HG02870 (cell line): ENCODE measurements at regions not wholly inside any gene's neighbourhood (a gene's known extent, or its start where the extent isn't known, plus 50 kb on each side); places are given as distances from the start of the nearest gene placed in this dataset.
A peak's percentile ranks its signal among the peaks of the same experiment; 100 is the strongest.
"Not testable (repeated sequence)": the region's sequence is repeated elsewhere in the genome, so short reads cannot be mapped to it uniquely, and the experiment has no call there.

ENCODE experiments used
- ATAC-seq: cut with Tn5 transposase; IDR thresholded peaks from one replicate; pipeline ENCODE4 v1.9.1; 2021; ENCODE audit warnings: mild to moderate bottlenecking, moderate library complexity; ENCODE audit not compliant: unreplicated experiment

- no peak for ATAC-seq
Observed at GRCh38 chr12:80045594-80045993, 53.7 kb upstream of the OTOGL start.

- peak; percentile 66 for ATAC-seq
Observed at GRCh38 chr12:80044694-80045046, 54.7 kb upstream of the OTOGL start.

GRCh38 chr12:80041692-80042091 lies 57.6 kb upstream of the OTOGL start:
- no peak for ATAC-seq

- ATAC-seq = no peak
Observed at GRCh38 chr12:80041071-80041470, 58.3 kb upstream of the OTOGL start.

GRCh38 chr12:80040075-80040738 lies 59.1 kb upstream of the OTOGL start:
- no peak for ATAC-seq

- ATAC-seq = no peak
Observed at GRCh38 chr12:80038062-80038560, 61.2 kb upstream of the OTOGL start.

GRCh38 chr12:80033448-80033847 lies 65.9 kb upstream of the OTOGL start:
- ATAC-seq = no peak

- no peak for ATAC-seq
Observed at GRCh38 chr12:80032946-80033345, 66.4 kb upstream of the OTOGL start.

- no peak for ATAC-seq
Observed at GRCh38 chr12:80031229-80031628, 68.1 kb upstream of the OTOGL start.

- no peak for ATAC-seq
Observed at GRCh38 chr12:80025638-80026037, 73.7 kb upstream of the OTOGL start.

GRCh38 chr12:80019691-80020090 lies 79.6 kb upstream of the OTOGL start:
- ATAC-seq = no peak

GRCh38 chr12:80018119-80018518 lies 81.2 kb upstream of the OTOGL start:
- ATAC-seq = no peak

- no peak for ATAC-seq
Observed at GRCh38 chr12:80017261-80017870, 82.0 kb upstream of the OTOGL start.

GRCh38 chr12:80016684-80017083 lies 81.8 kb upstream of the PPP1R12A start:
- ATAC-seq = no peak

GRCh38 chr12:80015660-80016059 lies 80.8 kb upstream of the PPP1R12A start:
- no peak for ATAC-seq

- not testable (repeated sequence) for ATAC-seq
Observed at GRCh38 chr12:80003744-80004143, 68.8 kb upstream of the PPP1R12A start.

GRCh38 chr12:80001562-80001961 lies 66.7 kb upstream of the PPP1R12A start:
- ATAC-seq = no peak

GRCh38 chr12:80000831-80001230 lies 65.9 kb upstream of the PPP1R12A start:
- ATAC-seq = no peak

GRCh38 chr12:79998554-79998953 lies 63.7 kb upstream of the PPP1R12A start:
- no peak for ATAC-seq

- ATAC-seq = peak; percentile 99
Observed at GRCh38 chr12:79997096-79997791, 62.3 kb upstream of the PPP1R12A start.

- not testable (repeated sequence) for ATAC-seq
Observed at GRCh38 chr12:79995385-79996084, 60.6 kb upstream of the PPP1R12A start.
